Loucy (cell line): ENCODE measurements at regions not wholly inside any gene's neighbourhood (a gene's known extent, or its start where the extent isn't known, plus 50 kb on each side); places are given as distances from the start of the nearest gene placed in this dataset.

Experiments used
- H2AFZ ChIP-seq: fragments of 200-600 bp; sonication (generic); 2 replicates; pipeline ENCODE4 v1.6.0; 2016; ENCODE audit warnings: antibody characterized with exemption, mild to moderate bottlenecking, low read length, moderate library complexity
- H3F3A ChIP-seq: fragments of 200-600 bp; 2 replicates; pipeline ENCODE4 v1.6.0; 2016; ENCODE audit warnings: antibody characterized with exemption, low read depth, mild to moderate bottlenecking
- H3K27me3 ChIP-seq: fragments of 200-600 bp; sonication (generic); 2 replicates; pipeline ENCODE4 v1.6.1; 2014; ENCODE audit warnings: low read length, mild to moderate bottlenecking; ENCODE audit not compliant: insufficient read depth, poor library complexity, severe bottlenecking
- H3K36me3 ChIP-seq: fragments of 200-600 bp; sonication (generic); 2 replicates; pipeline ENCODE4 v1.6.1; 2016; ENCODE audit warnings: low read length; ENCODE audit not compliant: insufficient read depth
- H3K4me1 ChIP-seq: fragments of 200-600 bp; sonication (generic); 2 replicates; pipeline ENCODE4 v1.5.1; 2014; ENCODE audit warnings: low read length, mild to moderate bottlenecking; ENCODE audit not compliant: insufficient read depth, poor library complexity, severe bottlenecking
- H3K4me2 ChIP-seq: fragments of 200-600 bp; sonication (generic); 2 replicates; pipeline ENCODE4 v1.6.0; 2014; ENCODE audit warnings: antibody characterized with exemption, low read length, low read depth, mild to moderate bottlenecking; ENCODE audit not compliant: poor library complexity, severe bottlenecking
- H3K4me3 ChIP-seq: fragments of 200-600 bp; sonication (generic); 2 replicates; pipeline ENCODE4 v1.5.1; 2014; ENCODE audit warnings: low read length, mild to moderate bottlenecking, mixed read lengths; ENCODE audit not compliant: poor library complexity, severe bottlenecking
- H3K79me2 ChIP-seq: fragments of 200-600 bp; sonication (generic); 2 replicates; pipeline ENCODE4 v1.6.1; 2014; ENCODE audit warnings: low read length; ENCODE audit not compliant: insufficient read depth
- H3K9ac ChIP-seq: fragments of 200-600 bp; sonication (generic); 2 replicates; pipeline ENCODE4 v1.6.0; 2014; ENCODE audit warnings: mild to moderate bottlenecking, low read depth, low read length, moderate library complexity; ENCODE audit not compliant: poor library complexity, severe bottlenecking
- H3K9me2 ChIP-seq: fragments of 200-600 bp; sonication (generic); replicated peaks from 2 replicates; pipeline ENCODE4 v1.6.1; 2016; ENCODE audit warnings: low read depth, low read length, mixed read lengths
- H3K9me3 ChIP-seq: fragments of 200-600 bp; sonication (generic); 2 replicates; pipeline ENCODE4 v1.6.1; 2014; ENCODE audit warnings: mild to moderate bottlenecking, antibody characterized with exemption, low read length, low read depth; ENCODE audit not compliant: insufficient read depth
- H4K20me1 ChIP-seq: fragments of 200-600 bp; sonication (generic); 2 replicates; pipeline ENCODE4 v1.6.0; 2014; ENCODE audit warnings: antibody characterized with exemption, low read length, mild to moderate bottlenecking; ENCODE audit not compliant: insufficient read depth, poor library complexity, severe bottlenecking
- CTCF ChIP-seq: fragments of 200-600 bp; sonication (generic); conservative IDR thresholded peaks from 2 replicates; pipeline ENCODE4 v1.5.1; 2014; ENCODE audit warnings: mild to moderate bottlenecking, antibody characterized with exemption, low read length
- EZH2phosphoT487 ChIP-seq: fragments of 200-600 bp; IDR thresholded peaks from 2 replicates; pipeline ENCODE4 v1.6.1; 2018; ENCODE audit warnings: antibody characterized with exemption, mild to moderate bottlenecking, moderate library complexity, borderline replicate concordance

- Histone ChIP-seq H3K79me2 (no peaks in the 10 kb centered on the region), H3K4me3 (no peak overlapping the region), H3K4me2 (no peak overlapping the region), H3K4me1 (no peaks in the 10 kb centered on the region), H3F3A (no peaks in the 10 kb centered on the region), H3K9me3 (no peaks in the 10 kb centered on the region), H3K9me2 (no peaks in the 10 kb centered on the region), H3K9ac (no peak overlapping the region), H2AFZ (no peak overlapping the region), H4K20me1 (no peaks in the 10 kb centered on the region), H3K36me3 (no peaks in the 10 kb centered on the region), H3K27me3 (no peaks in the 10 kb centered on the region)
- TF ChIP-seq CTCF (no peak), EZH2phosphoT487 (no peak)
These were observed 282.2 kb downstream of the DTWD2 start for GRCh38 chr5:118705959-118706667.

- no peaks in the 10 kb centered on the region for H3K36me3 ChIP-seq
- no peaks in the 10 kb centered on the region for H3F3A ChIP-seq
- H3K4me3 ChIP-seq: no peak overlapping the region
- H3K4me2 ChIP-seq: no peak overlapping the region
- no peak overlapping the region for H2AFZ ChIP-seq
- no peaks in the 10 kb centered on the region for H3K9me3 ChIP-seq
- no peaks in the 10 kb centered on the region for H3K27me3 ChIP-seq
- no peak overlapping the region for H3K9ac ChIP-seq
- H3K79me2 ChIP-seq: no peaks in the 10 kb centered on the region
- TF ChIP-seq EZH2phosphoT487 (no peak), CTCF (no peak)
- no peaks in the 10 kb centered on the region for H3K9me2 ChIP-seq
- H3K4me1 ChIP-seq: no peaks in the 10 kb centered on the region
- H4K20me1 ChIP-seq: no peaks in the 10 kb centered on the region
These were observed 285.1 kb downstream of the DTWD2 start for GRCh38 chr5:118703241-118703640.

- TF ChIP-seq EZH2phosphoT487 (no peak), CTCF (no peak)
- Histone ChIP-seq H4K20me1 (no peaks in the 10 kb centered on the region), H3K4me2 (no peak overlapping the region), H3K9me2 (no peaks in the 10 kb centered on the region), H3F3A (no peaks in the 10 kb centered on the region), H3K27me3 (no peaks in the 10 kb centered on the region), H3K36me3 (no peaks in the 10 kb centered on the region), H3K9me3 (no peaks in the 10 kb centered on the region), H3K4me3 (no peak overlapping the region), H3K79me2 (no peaks in the 10 kb centered on the region), H3K4me1 (no peaks in the 10 kb centered on the region), H2AFZ (no peak overlapping the region), H3K9ac (no peak overlapping the region)
These were observed 286.6 kb downstream of the DTWD2 start for GRCh38 chr5:118701791-118702190.
